H1 (cell line): ENCODE measurements at regions not wholly inside any gene's neighbourhood (a gene's known extent, or its start where the extent isn't known, plus 50 kb on each side); places are given as distances from the start of the nearest gene placed in this dataset.

Source experiments
- CTCF ChIA-PET: fragments of 300-600 bp; sonication (Branson Sonifier 250); formaldehyde crosslinking; loops from one replicate; lab custom pipeline; 2021; ENCODE audit not compliant: partially characterized antibody; lab: Charles Lee
- POLR2A ChIA-PET: fragments of 300-600 bp; sonication (Branson Sonifier 250); formaldehyde crosslinking; loops from one replicate; lab custom pipeline; 2021; ENCODE audit warnings: inconsistent platforms; ENCODE audit not compliant: partially characterized antibody; lab: Charles Lee
- DNase-seq, 2 experiments: peaks; one replicate each; pipeline versions ENCODE4 v3.0.0 to v3.0.0-alpha.2; 2010 to 2022; ENCODE audit warnings: low spot score in 2 of 2, low read depth in 1 of 2, mixed read lengths in 1 of 2
- FAIRE-seq: peaks from 2 replicates; lab custom pipeline; 2011; peaks lifted over from hg19 to GRCh38; lab: Jason Lieb, UNC
- H2AFZ ChIP-seq: 2 replicates; pipeline ENCODE4 v1.8.1; 2012; ENCODE audit warnings: low read length, inconsistent platforms
- H2AK5ac ChIP-seq: 2 replicates; pipeline ENCODE4 v1.6.1; 2013; ENCODE audit warnings: low read depth, low read length
- H2BK120ac ChIP-seq: replicated peaks from 2 replicates; pipeline ENCODE3; 2013; ENCODE audit warnings: low read depth, low read length, inconsistent platforms
- H2BK12ac ChIP-seq: 2 replicates; pipeline ENCODE4 v1.6.1; 2013; ENCODE audit warnings: low read depth, low read length
- H2BK15ac ChIP-seq: 2 replicates; pipeline ENCODE4 v1.6.1; 2013; ENCODE audit warnings: low read length
- H2BK20ac ChIP-seq: 2 replicates; pipeline ENCODE4 v1.6.1; 2013; ENCODE audit warnings: low read length
- H2BK5ac ChIP-seq: 2 replicates; pipeline ENCODE4 v1.6.1; 2013; ENCODE audit warnings: low read depth, low read length
- H3K14ac ChIP-seq: 2 replicates; pipeline ENCODE4 v1.6.1; 2013; ENCODE audit warnings: inconsistent platforms; ENCODE audit not compliant: insufficient read length
- H3K18ac ChIP-seq: 2 replicates; pipeline ENCODE4 v1.6.1; 2013; ENCODE audit warnings: low read length; ENCODE audit errors: extremely low read depth
- H3K23ac ChIP-seq: 2 replicates; pipeline ENCODE4 v1.6.1; 2013; ENCODE audit warnings: inconsistent platforms; ENCODE audit not compliant: insufficient read length
- H3K23me2 ChIP-seq: 2 replicates; pipeline ENCODE4 v1.6.1; 2013; ENCODE audit warnings: low read depth, low read length
- H3K27ac ChIP-seq: 2 replicates; pipeline ENCODE4 v1.6.1; 2011; ENCODE audit warnings: low read depth, low read length, inconsistent platforms
- H3K27me3 ChIP-seq, 4 experiments: replicated peaks in 1 of 4; 1 replicate in 1 of 4; 2 replicates in 3 of 4; pipeline versions ENCODE4 v1.6.1 to v1.8.1; 2011 to 2013; ENCODE audit warnings: low read length in 3 of 4, mild to moderate bottlenecking in 3 of 4, inconsistent platforms in 2 of 4, mixed read lengths in 2 of 4, moderate library complexity in 1 of 4; ENCODE audit not compliant: control insufficient read depth in 3 of 4, insufficient read depth in 3 of 4; ENCODE audit errors: extremely low read depth in 1 of 4
- H3K36me3 ChIP-seq, 4 experiments: 2 replicates each; pipeline versions ENCODE4 v1.6.1 to v1.8.1; 2011 to 2013; ENCODE audit warnings: mild to moderate bottlenecking in 4 of 4, low read length in 3 of 4, moderate library complexity in 2 of 4, control low read depth in 1 of 4, inconsistent platforms in 1 of 4; ENCODE audit not compliant: insufficient read depth in 4 of 4, control insufficient read depth in 2 of 4
- H3K4ac ChIP-seq: replicated peaks from 2 replicates; pipeline ENCODE3; 2013; ENCODE audit warnings: low read length, low read depth, mixed read lengths, inconsistent platforms; ENCODE audit not compliant: insufficient read length
- H3K4me1 ChIP-seq, 4 experiments: replicated peaks in 1 of 4; 1 replicate in 1 of 4; 2 replicates in 3 of 4; pipeline versions ENCODE4 v1.6.1 to v1.8.1; 2011 to 2013; ENCODE audit warnings: low read length in 3 of 4, inconsistent platforms in 2 of 4, mixed read lengths in 1 of 4; ENCODE audit not compliant: insufficient read depth in 4 of 4, control insufficient read depth in 3 of 4
- H3K4me2 ChIP-seq, 2 experiments: 2 replicates each; pipeline versions ENCODE4 v1.6.1 to v1.8.1; 2011 to 2013; ENCODE audit warnings: low read depth in 2 of 2, low read length in 2 of 2, control low read depth in 1 of 2, inconsistent platforms in 1 of 2, mild to moderate bottlenecking in 1 of 2; ENCODE audit not compliant: insufficient read depth in 1 of 2
- H3K4me3 ChIP-seq, 4 experiments: fragments of 200-600, 300-600 bp in 1 of 4; sonication (generic), shearing (Covaris generic), sonication (Bioruptor Twin) in 1 of 4; 2 replicates each; pipeline versions ENCODE4 v1.5.1 to v1.8.1; 2011 to 2016; ENCODE audit warnings: low read length in 4 of 4, low read depth in 3 of 4, control low read depth in 2 of 4, inconsistent platforms in 2 of 4, mild to moderate bottlenecking in 2 of 4, mixed read lengths in 1 of 4, moderate library complexity in 1 of 4; ENCODE audit not compliant: insufficient read depth in 2 of 4; ENCODE audit errors: extremely low read depth in 1 of 4
- H3K56ac ChIP-seq: replicated peaks from 2 replicates; pipeline ENCODE3; 2013; ENCODE audit warnings: low read depth, mild to moderate bottlenecking, mixed read lengths, low read length, inconsistent platforms; ENCODE audit not compliant: insufficient read length
- H3K79me1 ChIP-seq: 2 replicates; pipeline ENCODE4 v1.6.1; 2013; ENCODE audit warnings: low read depth, low read length, control low read depth
- H3K79me2 ChIP-seq, 2 experiments: 2 replicates each; pipeline versions ENCODE4 v1.6.1 to v1.8.1; 2012 to 2013; ENCODE audit warnings: low read length in 2 of 2, mild to moderate bottlenecking in 2 of 2, inconsistent platforms in 1 of 2; ENCODE audit not compliant: insufficient read depth in 2 of 2, control insufficient read depth in 1 of 2
- H3K9ac ChIP-seq, 4 experiments: replicated peaks in 1 of 4; 1 replicate in 1 of 4; 2 replicates in 3 of 4; pipeline versions ENCODE4 v1.6.1 to v1.8.1; 2011 to 2013; ENCODE audit warnings: low read depth in 3 of 4, low read length in 3 of 4, control low read depth in 2 of 4, mild to moderate bottlenecking in 2 of 4, moderate library complexity in 2 of 4, inconsistent platforms in 1 of 4; ENCODE audit errors: extremely low read depth in 1 of 4
- H3K9me3 ChIP-seq, 2 experiments: 2 replicates each; pipeline versions ENCODE4 v1.6.1 to v1.8.1; 2012 to 2013; ENCODE audit warnings: mild to moderate bottlenecking in 2 of 2, moderate library complexity in 2 of 2, control low read depth in 1 of 2, inconsistent platforms in 1 of 2, low read depth in 1 of 2, low read length in 1 of 2, mixed read lengths in 1 of 2; ENCODE audit not compliant: insufficient read depth in 2 of 2
- H4K20me1 ChIP-seq, 2 experiments: replicated peaks in 1 of 2; 2 replicates each; pipeline versions ENCODE3 to v1.8.1; 2011 to 2013; ENCODE audit warnings: inconsistent platforms in 2 of 2, low read length in 2 of 2, mild to moderate bottlenecking in 1 of 2; ENCODE audit not compliant: insufficient read depth in 2 of 2, control insufficient read depth in 1 of 2
- H4K5ac ChIP-seq: 2 replicates; pipeline ENCODE4 v1.6.1; 2013; ENCODE audit warnings: low read length, low read depth, mixed read lengths, inconsistent platforms; ENCODE audit not compliant: insufficient read length
- H4K8ac ChIP-seq: 2 replicates; pipeline ENCODE4 v1.8.0; 2013; ENCODE audit warnings: mild to moderate bottlenecking, moderate library complexity, low read length, inconsistent platforms; ENCODE audit not compliant: insufficient read depth; ENCODE audit errors: extremely low read depth
- H4K91ac ChIP-seq: replicated peaks from 2 replicates; pipeline ENCODE3; 2013; ENCODE audit warnings: low read length, mixed read lengths, inconsistent platforms; ENCODE audit not compliant: insufficient read length
- HDAC6 ChIP-seq: IDR thresholded peaks from one replicate; pipeline ENCODE4 v1.7.1; 2012; ENCODE audit warnings: low read depth, mild to moderate bottlenecking, inconsistent platforms, low read length, moderate library complexity
- SRF ChIP-seq: IDR thresholded peaks from 2 replicates; pipeline ENCODE4 v1.6.1; 2011; ENCODE audit warnings: mild to moderate bottlenecking, low read depth, low read length, moderate library complexity
- WGBS, 2 experiments: shearing (Covaris generic) in 1 of 2; methylation state at CpG; one replicate each; pipeline versions ENCODE4 v1.1.6 to v1.1.7; 2013 to 2015; ENCODE audit warnings: low lambda C conversion rate in 2 of 2, mixed read lengths in 2 of 2, inconsistent platforms in 1 of 2, low coverage in 1 of 2, missing lambda C conversion rate in 1 of 2; ENCODE audit not compliant: insufficient replicate concordance in 2 of 2, insufficient coverage in 1 of 2, insufficient read length in 1 of 2; ENCODE audit errors: extremely low coverage in 1 of 2, missing lambda C conversion rate in 1 of 2; 5-methylcytosine and 5-hydroxymethylcytosine counted together
- TF ChIP-seq, protein P1 (sequence below): IDR thresholded peaks from 2 replicates; pipeline ENCODE4 v1.6.1; 2012; ENCODE audit warnings: inconsistent platforms

DNA sequence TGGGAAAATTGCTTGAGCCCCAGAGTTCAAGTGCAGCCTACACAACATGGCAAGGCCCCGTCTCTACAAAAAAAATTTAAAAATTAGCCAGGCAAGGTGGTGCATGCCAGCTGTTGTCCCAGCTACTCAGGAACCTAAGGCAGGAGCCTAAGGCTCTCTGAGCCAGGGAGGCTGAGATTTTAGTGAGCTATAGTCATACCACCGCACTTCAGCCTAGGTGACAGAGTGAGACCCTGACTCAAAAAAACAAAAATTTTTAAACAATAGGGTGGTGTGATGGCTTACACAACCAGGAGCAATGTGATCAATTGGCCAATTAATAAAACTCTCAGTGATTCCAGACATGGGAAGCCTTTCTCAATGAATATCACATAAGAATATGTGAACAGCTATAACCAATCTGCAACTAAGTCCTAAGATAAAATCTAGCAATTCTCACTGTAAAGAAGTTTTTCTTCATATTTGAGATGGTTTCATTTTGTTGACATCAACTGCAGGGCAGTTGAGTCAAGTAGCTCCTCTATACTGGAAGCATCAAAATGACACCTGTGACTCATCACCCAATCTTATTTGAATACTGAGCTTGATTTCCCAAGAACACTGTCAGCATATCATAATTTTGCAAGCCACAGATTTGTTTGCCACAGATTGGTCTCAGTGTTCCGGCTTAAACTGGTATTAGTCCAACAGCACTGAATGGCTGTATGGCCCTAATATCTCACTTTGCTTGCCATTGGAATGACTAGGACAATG, 169.0 kb upstream of the GJE1 start:
- Histone ChIP-seq H4K91ac (no peak overlapping the region), H3K79me2 (no peaks in the 10 kb centered on the region), H4K8ac (no peak overlapping the region), H3K4me2 (no peak overlapping the region), H2BK5ac (no peak overlapping the region), H4K5ac (no peak overlapping the region), H3K27ac (no peak overlapping the region), H3K9me3 (no peaks in the 10 kb centered on the region), H3K9ac (no peak overlapping the region), H3K18ac (no peak overlapping the region), H3K4me3 (no peak overlapping the region), H2BK15ac (no peak overlapping the region), H3K27me3 (no peaks in the 10 kb centered on the region), H3K4ac (no peak overlapping the region), H2AFZ (no peak overlapping the region), H2BK12ac (no peak overlapping the region), H3K23ac (no peak overlapping the region), H3K14ac (no peak overlapping the region), H2BK120ac (no peak overlapping the region), H2BK20ac (no peak overlapping the region), H2AK5ac (no peak overlapping the region), H3K36me3 (no peaks in the 10 kb centered on the region), H3K79me1 (no peaks in the 10 kb centered on the region), H3K23me2 (no peaks in the 10 kb centered on the region), H3K56ac (no peak overlapping the region), H3K4me1 (no peaks in the 10 kb centered on the region), H4K20me1 (no peaks in the 10 kb centered on the region)
- WGBS, 2 experiments = 95% methylated on average over 3 of the region's 3 CpGs; no CpG with 5 or more reads in 1 of the 2 experiments
- CTCF ChIA-PET = interaction anchor here (0.6 to 1.3 kb wide), 3 partner anchors 9 to 23 kb away, joined by 3 read pairs; no protein-coding TSS in a partner anchor
- FAIRE-seq (no peak), DNase-seq (no peak)
- POLR2A ChIA-PET = no interaction called here
- TF ChIP-seq HDAC6 = no peak
- TF ChIP-seq, protein P1, sequence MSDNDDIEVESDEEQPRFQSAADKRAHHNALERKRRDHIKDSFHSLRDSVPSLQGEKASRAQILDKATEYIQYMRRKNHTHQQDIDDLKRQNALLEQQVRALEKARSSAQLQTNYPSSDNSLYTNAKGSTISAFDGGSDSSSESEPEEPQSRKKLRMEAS = no peak
- TF ChIP-seq SRF = no peak
